Mesenchymal stem cell (in vitro differentiated cells and primary cell): ENCODE measurements at regions not wholly inside any gene's neighbourhood (a gene's known extent, or its start where the extent isn't known, plus 50 kb on each side); places are given as distances from the start of the nearest gene placed in this dataset.

Experiments used
- DNase-seq: peaks from one replicate; pipeline ENCODE4 v3.0.0-alpha.2; 2013
- H2AFZ ChIP-seq: one replicate; pipeline ENCODE4 v1.6.1; 2013; ENCODE audit warnings: low read depth, mild to moderate bottlenecking, control low read depth, inconsistent platforms, low read length, moderate library complexity
- H2AK5ac ChIP-seq: 2 replicates; pipeline ENCODE4 v1.6.1; 2013; ENCODE audit warnings: low read length, moderate library complexity, mild to moderate bottlenecking, inconsistent platforms; ENCODE audit not compliant: severe bottlenecking
- H2BK120ac ChIP-seq: one replicate; pipeline ENCODE4 v1.6.1; 2013; ENCODE audit warnings: low read depth, mild to moderate bottlenecking, inconsistent platforms, low read length, moderate library complexity
- H2BK12ac ChIP-seq, 2 experiments: one replicate each; pipeline ENCODE4 v1.6.1; 2013; ENCODE audit warnings: inconsistent platforms in 2 of 2, low read length in 2 of 2, mild to moderate bottlenecking in 2 of 2, moderate library complexity in 2 of 2, control low read depth in 1 of 2
- H2BK15ac ChIP-seq: one replicate; pipeline ENCODE4 v1.6.1; 2013; ENCODE audit warnings: mild to moderate bottlenecking, low read depth, inconsistent platforms; ENCODE audit not compliant: poor library complexity, severe bottlenecking
- H2BK5ac ChIP-seq: 2 replicates; pipeline ENCODE4 v1.6.1; 2013; ENCODE audit warnings: low read depth, mild to moderate bottlenecking, low read length, control low read depth, inconsistent platforms; ENCODE audit not compliant: poor library complexity, severe bottlenecking
- H3K14ac ChIP-seq, 2 experiments: one replicate each; pipeline ENCODE4 v1.6.1; 2013; ENCODE audit warnings: inconsistent platforms in 2 of 2, low read length in 2 of 2, control low read depth in 1 of 2, mild to moderate bottlenecking in 1 of 2, moderate library complexity in 1 of 2
- H3K18ac ChIP-seq, 2 experiments: one replicate each; pipeline ENCODE4 v1.6.1; 2013; ENCODE audit warnings: inconsistent platforms in 2 of 2, low read length in 2 of 2, control low read depth in 1 of 2, low read depth in 1 of 2, mild to moderate bottlenecking in 1 of 2
- H3K23ac ChIP-seq, 2 experiments: one replicate each; pipeline ENCODE4 v1.6.1; 2013; ENCODE audit warnings: inconsistent platforms in 2 of 2, low read length in 2 of 2, mild to moderate bottlenecking in 2 of 2, moderate library complexity in 2 of 2, control low read depth in 1 of 2
- H3K27ac ChIP-seq: 2 replicates; pipeline ENCODE4 v1.5.1; 2013; ENCODE audit warnings: mild to moderate bottlenecking, moderate library complexity, low read length, control low read depth, inconsistent platforms; ENCODE audit not compliant: poor library complexity, severe bottlenecking
- H3K27me3 ChIP-seq, 2 experiments: 2 replicates each; pipeline versions ENCODE4 v1.6.1 to v1.7.0; 2013; ENCODE audit warnings: low read length in 2 of 2, mild to moderate bottlenecking in 2 of 2, moderate library complexity in 2 of 2, control low read depth in 1 of 2, inconsistent platforms in 1 of 2; ENCODE audit not compliant: control insufficient read depth in 1 of 2, insufficient read depth in 1 of 2
- H3K36me3 ChIP-seq, 2 experiments: 2 replicates each; pipeline versions ENCODE4 v1.6.1 to v1.7.0; 2013; ENCODE audit warnings: low read length in 2 of 2, control low read depth in 1 of 2, inconsistent platforms in 1 of 2, low read depth in 1 of 2, mild to moderate bottlenecking in 1 of 2; ENCODE audit not compliant: insufficient read depth in 2 of 2, control insufficient read depth in 1 of 2
- H3K4ac ChIP-seq, 2 experiments: one replicate each; pipeline ENCODE4 v1.6.1; 2013; ENCODE audit warnings: inconsistent platforms in 2 of 2, low read length in 2 of 2, mild to moderate bottlenecking in 2 of 2, moderate library complexity in 2 of 2, control low read depth in 1 of 2, low read depth in 1 of 2
- H3K4me1 ChIP-seq: 2 replicates; pipeline ENCODE4 v1.6.1; 2013; ENCODE audit warnings: low read depth, low read length, control low read depth; ENCODE audit not compliant: control insufficient read depth, insufficient read depth
- H3K4me2 ChIP-seq: 2 replicates; pipeline ENCODE4 v1.6.1; 2013; ENCODE audit warnings: low read length, mild to moderate bottlenecking, inconsistent platforms; ENCODE audit not compliant: poor library complexity, severe bottlenecking
- H3K4me3 ChIP-seq, 2 experiments: 2 replicates each; pipeline versions ENCODE4 v1.5.1 to v1.7.0; 2013; ENCODE audit warnings: low read length in 2 of 2, mild to moderate bottlenecking in 2 of 2, control low read depth in 1 of 2, low read depth in 1 of 2; ENCODE audit not compliant: insufficient read depth in 1 of 2
- H3K79me1 ChIP-seq: replicated peaks from 2 replicates; pipeline ENCODE4 v1.6.1; 2013; ENCODE audit warnings: mild to moderate bottlenecking, control low read depth, low read length, inconsistent platforms; ENCODE audit not compliant: poor library complexity, severe bottlenecking
- H3K9ac ChIP-seq: 2 replicates; pipeline ENCODE4 v1.7.0; 2013; ENCODE audit warnings: mild to moderate bottlenecking, low read length, moderate library complexity
- H3K9me3 ChIP-seq: 2 replicates; pipeline ENCODE4 v1.7.0; 2013; ENCODE audit warnings: mild to moderate bottlenecking, low read length; ENCODE audit not compliant: control insufficient read depth
- H4K8ac ChIP-seq: one replicate; pipeline ENCODE4 v1.6.1; 2013; ENCODE audit warnings: inconsistent platforms, mild to moderate bottlenecking, low read length, moderate library complexity
- H4K91ac ChIP-seq: one replicate; pipeline ENCODE4 v1.6.1; 2013; ENCODE audit warnings: mild to moderate bottlenecking, low read length, inconsistent platforms
- WGBS: methylation state at CpG from one replicate; pipeline ENCODE4 v1.1.7; 2013; ENCODE audit warnings: mixed read lengths; 5-methylcytosine and 5-hydroxymethylcytosine counted together

DNA sequence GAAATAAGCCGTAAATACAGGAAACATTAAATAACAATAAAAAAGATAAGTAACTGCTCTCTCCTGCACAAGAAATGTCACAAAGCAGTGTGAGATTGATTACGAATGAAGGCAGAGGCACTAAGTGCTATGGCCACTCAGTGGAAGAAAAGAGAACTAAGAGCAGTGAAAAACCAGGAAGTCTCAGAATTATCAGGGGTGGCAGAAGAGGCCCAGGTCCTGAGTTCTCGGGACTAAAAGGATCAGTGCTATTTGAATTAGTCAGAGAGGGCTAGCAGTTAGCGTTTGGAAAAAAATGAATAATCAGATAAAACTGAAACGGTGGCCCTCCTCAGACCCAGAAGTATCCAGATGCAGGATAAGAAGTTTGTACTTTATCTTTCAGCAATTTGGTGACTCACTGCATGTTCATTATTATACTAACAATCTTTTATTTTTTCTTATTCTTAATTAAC lies 367.1 kb downstream of the ZEB2 start:
- H3K4ac ChIP-seq = no peak overlapping the region
- no peaks in the 10 kb centered on the region for H3K27me3 ChIP-seq
- H3K23ac ChIP-seq = no peak overlapping the region
- no peak overlapping the region for H2BK120ac ChIP-seq
- H4K91ac ChIP-seq = no peak overlapping the region
- peak; percentile 77 for DNase-seq
- no peak overlapping the region for H3K18ac ChIP-seq
- no peaks in the 10 kb centered on the region for H3K9me3 ChIP-seq
- WGBS = 10% methylated on average over 3 of the region's 5 CpGs
- H3K36me3 ChIP-seq = no peaks in the 10 kb centered on the region
- no peak overlapping the region for H4K8ac ChIP-seq
- no peak overlapping the region for H3K4me3 ChIP-seq
- H2BK12ac ChIP-seq = no peak overlapping the region
- H3K4me2 ChIP-seq = no peak overlapping the region
- no peak overlapping the region for H2AFZ ChIP-seq
- H2BK15ac ChIP-seq = no peak overlapping the region
- no peak overlapping the region for H2BK5ac ChIP-seq
- H3K27ac ChIP-seq = no peak overlapping the region
- H3K79me1 ChIP-seq = peaks cover 4% of the 10 kb centered on the region
- peak overlapping the region; percentile 47 for H3K9ac ChIP-seq
- H3K14ac ChIP-seq = no peak overlapping the region
- H2AK5ac ChIP-seq = no peak overlapping the region
- no peaks in the 10 kb centered on the region for H3K4me1 ChIP-seq

DNA sequence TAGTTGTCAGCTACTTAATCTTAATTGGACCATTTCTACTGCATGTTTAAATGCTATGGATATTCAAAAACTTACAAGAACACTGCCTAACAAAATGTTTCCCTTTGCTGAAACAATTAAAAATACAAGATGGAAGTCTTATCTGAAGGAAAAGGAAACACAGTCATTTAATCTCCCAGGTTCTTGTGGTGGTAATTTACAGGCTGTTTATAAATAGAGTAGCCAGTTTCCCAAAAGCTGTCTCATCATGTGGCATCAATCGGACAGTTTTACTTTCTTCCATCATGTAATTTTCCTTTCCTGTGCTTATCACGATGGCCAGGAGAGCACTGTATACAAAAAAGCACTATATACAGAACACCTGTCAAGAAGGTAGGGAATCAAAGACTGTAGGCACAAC lies 368.1 kb downstream of the ZEB2 start:
- no peak overlapping the region for H3K4ac ChIP-seq
- no peak overlapping the region for H2BK12ac ChIP-seq
- no peak overlapping the region for H3K4me3 ChIP-seq
- H4K91ac ChIP-seq = no peak overlapping the region
- H3K27ac ChIP-seq = no peak overlapping the region
- H3K79me1 ChIP-seq = peaks cover 4% of the 10 kb centered on the region
- H4K8ac ChIP-seq = no peak overlapping the region
- H3K27me3 ChIP-seq = no peaks in the 10 kb centered on the region
- H2BK15ac ChIP-seq = no peak overlapping the region
- H3K4me1 ChIP-seq = no peaks in the 10 kb centered on the region
- no peak overlapping the region for H2BK120ac ChIP-seq
- 76% methylated on average over 2 of the region's 2 CpGs for WGBS
- H3K23ac ChIP-seq = no peak overlapping the region
- no peak overlapping the region for H2BK5ac ChIP-seq
- H2AFZ ChIP-seq = no peak overlapping the region
- H3K14ac ChIP-seq = no peak overlapping the region
- H2AK5ac ChIP-seq = no peak overlapping the region
- no peaks in the 10 kb centered on the region for H3K36me3 ChIP-seq
- DNase-seq = peak; percentile 14
- no peaks in the 10 kb centered on the region for H3K9me3 ChIP-seq
- no peak overlapping the region for H3K18ac ChIP-seq
- H3K4me2 ChIP-seq = no peak overlapping the region
- no peak overlapping the region for H3K9ac ChIP-seq

DNA sequence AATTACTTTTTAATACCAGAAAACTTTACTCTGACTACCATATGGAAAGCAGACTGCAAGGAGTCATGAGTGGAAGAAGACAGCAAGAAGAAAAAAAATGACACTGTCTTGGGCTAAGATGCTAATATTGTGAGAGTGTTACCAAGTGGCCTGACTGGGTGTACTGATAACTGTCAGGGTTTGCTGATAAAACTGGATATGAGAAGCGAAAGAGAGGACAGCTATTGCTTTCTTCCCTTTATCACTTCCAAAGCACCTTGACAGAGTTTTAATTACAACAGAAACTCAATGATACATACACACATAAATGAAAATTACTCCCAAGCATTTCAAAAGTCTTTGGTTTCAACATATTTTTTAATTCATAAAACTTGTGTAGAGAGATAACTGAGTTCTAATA lies 368.5 kb downstream of the ZEB2 start:
- Histone ChIP-seq H3K79me1 (peaks cover 4% of the 10 kb centered on the region), H3K18ac (no peak overlapping the region), H2BK12ac (no peak overlapping the region), H2BK120ac (no peak overlapping the region), H3K4me3 (no peak overlapping the region), H4K8ac (no peak overlapping the region), H2BK15ac (no peak overlapping the region), H3K9me3 (no peaks in the 10 kb centered on the region), H3K27ac (no peak overlapping the region), H3K36me3 (no peaks in the 10 kb centered on the region), H3K14ac (no peak overlapping the region), H2AK5ac (no peak overlapping the region), H3K23ac (no peak overlapping the region), H2BK5ac (no peak overlapping the region), H3K4ac (no peak overlapping the region), H4K91ac (no peak overlapping the region), H3K9ac (no peak overlapping the region), H3K4me1 (no peaks in the 10 kb centered on the region), H3K27me3 (no peaks in the 10 kb centered on the region), H2AFZ (no peak overlapping the region), H3K4me2 (no peak overlapping the region)
- DNase-seq = no peak
- WGBS = 71% methylated on average over 1 of the region's 1 CpG

DNA sequence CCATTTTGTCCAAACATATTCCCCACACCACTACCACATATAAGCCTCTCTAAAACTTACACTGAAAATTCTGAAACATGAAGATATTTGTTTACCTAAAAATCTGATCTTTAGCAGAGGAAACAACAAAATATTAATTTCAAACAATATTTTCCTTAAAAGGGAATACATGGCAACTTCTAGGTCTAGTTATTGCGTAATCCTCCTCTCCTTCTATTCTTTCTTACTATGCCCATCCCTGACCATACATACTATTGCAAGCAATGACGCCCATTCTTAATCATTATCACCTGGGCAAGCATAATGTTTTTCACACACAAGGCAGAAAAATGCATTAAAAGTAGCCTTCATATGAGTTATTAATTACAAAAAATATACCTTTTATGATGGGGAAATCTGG lies 372.6 kb downstream of the ZEB2 start:
- no peak for DNase-seq
- Histone ChIP-seq H4K91ac (no peak overlapping the region), H3K4me1 (no peaks in the 10 kb centered on the region), H3K79me1 (peaks cover 4% of the 10 kb centered on the region), H2BK12ac (no peak overlapping the region), H3K4me2 (no peak overlapping the region), H2AK5ac (no peak overlapping the region), H3K27me3 (no peaks in the 10 kb centered on the region), H3K36me3 (no peaks in the 10 kb centered on the region), H2BK120ac (no peak overlapping the region), H2BK15ac (no peak overlapping the region), H3K14ac (no peak overlapping the region), H3K9me3 (no peaks in the 10 kb centered on the region), H2BK5ac (no peak overlapping the region), H3K27ac (no peak overlapping the region), H2AFZ (no peak overlapping the region), H3K4me3 (no peak overlapping the region), H3K9ac (no peak overlapping the region), H4K8ac (no peak overlapping the region), H3K4ac (no peak overlapping the region), H3K23ac (no peak overlapping the region), H3K18ac (no peak overlapping the region)
- 100% methylated on average over 2 of the region's 2 CpGs for WGBS
